ENCODE measurements at regions not wholly inside any gene's neighbourhood (a gene's known extent, or its start where the extent isn't known, plus 50 kb on each side); places are given as distances from the start of the nearest gene placed in this dataset.

GRCh38 chr7:67821116-67821515, 824.5 kb downstream of the TYW1 start:
- no peak overlapping the region for H2BK20ac ChIP-seq (ENCODE audit: low read depth, low read length)
- no peak overlapping the region for H2BK120ac ChIP-seq (ENCODE audit: low read depth, low read length)
- no peak overlapping the region for H2AK5ac ChIP-seq (ENCODE audit: low read depth, low read length)
- dilution Hi-C loops (cut with HindIII; ENCODE audit: low sequenced_read_pairs, unreplicated experiment), result no loop called here
- TF ChIP-seq MAFK (IDR thresholded peaks at IDR 0.05; ENCODE audit: low read depth, low read length) (no peak), POLR2A (IDR thresholded peaks at IDR 0.05; ENCODE audit: low read depth, low read length) (no peak), MXI1 (IDR thresholded peaks at IDR 0.05; ENCODE audit: borderline replicate concordance, low read depth, low read length) (no peak), RAD21 (IDR thresholded peaks at IDR 0.05; ENCODE audit: low read length) (no peak), MAZ (IDR thresholded peaks at IDR 0.05; ENCODE audit: borderline replicate concordance, low read depth, low read length) (no peak), CTCF (conservative IDR thresholded peaks at IDR 0.05; ENCODE audit: low read depth, low read length) (no peak), CEBPB (IDR thresholded peaks at IDR 0.05; ENCODE audit: low read depth, low read length) (no peak), BHLHE40 (IDR thresholded peaks at IDR 0.05; ENCODE audit: low read depth, low read length) (no peak), RCOR1 (IDR thresholded peaks at IDR 0.05; ENCODE audit: insufficient replicate concordance, low read length) (no peak), RFX5 (IDR thresholded peaks at IDR 0.05; ENCODE audit: low read depth, low read length) (no peak), SMC3 (IDR thresholded peaks at IDR 0.05; ENCODE audit: low read depth, low read length) (no peak), FOS (IDR thresholded peaks at IDR 0.05; ENCODE audit: low read depth, low read length) (no peak), CHD1 (IDR thresholded peaks at IDR 0.05; ENCODE audit: low read depth, low read length) (no peak), NFE2L2 (IDR thresholded peaks at IDR 0.05; ENCODE audit: low read depth, low read length) (no peak)
- TF ChIP-seq, protein P1, sequence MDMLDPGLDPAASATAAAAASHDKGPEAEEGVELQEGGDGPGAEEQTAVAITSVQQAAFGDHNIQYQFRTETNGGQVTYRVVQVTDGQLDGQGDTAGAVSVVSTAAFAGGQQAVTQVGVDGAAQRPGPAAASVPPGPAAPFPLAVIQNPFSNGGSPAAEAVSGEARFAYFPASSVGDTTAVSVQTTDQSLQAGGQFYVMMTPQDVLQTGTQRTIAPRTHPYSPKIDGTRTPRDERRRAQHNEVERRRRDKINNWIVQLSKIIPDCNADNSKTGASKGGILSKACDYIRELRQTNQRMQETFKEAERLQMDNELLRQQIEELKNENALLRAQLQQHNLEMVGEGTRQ (IDR thresholded peaks at IDR 0.05; ENCODE audit: low read depth, low read length), result no peak
- TF ChIP-seq, protein P2, sequence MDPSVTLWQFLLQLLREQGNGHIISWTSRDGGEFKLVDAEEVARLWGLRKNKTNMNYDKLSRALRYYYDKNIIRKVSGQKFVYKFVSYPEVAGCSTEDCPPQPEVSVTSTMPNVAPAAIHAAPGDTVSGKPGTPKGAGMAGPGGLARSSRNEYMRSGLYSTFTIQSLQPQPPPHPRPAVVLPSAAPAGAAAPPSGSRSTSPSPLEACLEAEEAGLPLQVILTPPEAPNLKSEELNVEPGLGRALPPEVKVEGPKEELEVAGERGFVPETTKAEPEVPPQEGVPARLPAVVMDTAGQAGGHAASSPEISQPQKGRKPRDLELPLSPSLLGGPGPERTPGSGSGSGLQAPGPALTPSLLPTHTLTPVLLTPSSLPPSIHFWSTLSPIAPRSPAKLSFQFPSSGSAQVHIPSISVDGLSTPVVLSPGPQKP (IDR thresholded peaks at IDR 0.05; ENCODE audit: borderline replicate concordance, low read depth, low read length), result no peak
- H2BK5ac ChIP-seq (ENCODE audit: low read depth, low read length, poor library complexity, severe bottlenecking), result no peak overlapping the region
- WGBS, 2 experiments (ENCODE audit: extremely low coverage in 2 of 2, insufficient read length in 1 of 2), result no CpG with 5 or more reads among the region's 7 CpGs
- peaks cover 14% of the 10 kb centered on the region for H3K9me3 ChIP-seq (ENCODE audit: control insufficient read depth, insufficient read depth, low read length)
- H3K4me1 ChIP-seq (ENCODE audit: control insufficient read depth, insufficient read depth, low read length), result no peaks in the 10 kb centered on the region
- H3K9ac ChIP-seq (ENCODE audit: low read depth, low read length), result no peak overlapping the region
- in situ Hi-C loops (cut with MboI; ENCODE audit: low sequenced_read_pairs), result no loop called here
- H4K20me1 ChIP-seq (ENCODE audit: insufficient read depth, low read length), result no peaks in the 10 kb centered on the region
- CTCF ChIA-PET, result no interaction called here
- DNase-seq (no peak), ATAC-seq (ENCODE audit: low read depth) (no peak)
- no peak overlapping the region for H3K4me2 ChIP-seq (ENCODE audit: low read depth, low read length)
- intact Hi-C loops (cut with micrococcal nuclease), result no loop called here
- no peaks in the 10 kb centered on the region for H3K79me1 ChIP-seq (ENCODE audit: low read depth in 1 of 2, low read length in 2 of 2)
- H4K8ac ChIP-seq (ENCODE audit: low read depth in 2 of 2, low read length in 2 of 2), result no peak overlapping the region
- H3K14ac ChIP-seq (replicated peaks; ENCODE audit: low read depth, low read length), result no peak overlapping the region
- H3K27ac ChIP-seq (ENCODE audit: insufficient read depth, low read length), result no peak overlapping the region
- POLR2A ChIA-PET (ENCODE audit: unreplicated experiment), result no interaction called here
- H4K91ac ChIP-seq (ENCODE audit: insufficient read depth, low read depth, low read length), result no peak overlapping the region
- no peak overlapping the region for H3K4ac ChIP-seq (ENCODE audit: low read depth, low read length)
- no peak overlapping the region for H2AK9ac ChIP-seq (replicated peaks; ENCODE audit: low read depth, low read length, poor library complexity)
- H3K23ac ChIP-seq (ENCODE audit: low read depth, low read length), result no peak overlapping the region
- no peak overlapping the region for H3K18ac ChIP-seq (ENCODE audit: low read depth, low read length)
- no peak overlapping the region for H2BK15ac ChIP-seq (ENCODE audit: low read depth, low read length)
- no peak overlapping the region for H4K5ac ChIP-seq (ENCODE audit: low read depth, low read length)
- no peaks in the 10 kb centered on the region for H3K27me3 ChIP-seq (ENCODE audit: control insufficient read depth, insufficient read depth, low read length)
- H2AFZ ChIP-seq (replicated peaks; ENCODE audit: low read length, poor library complexity), result no peak overlapping the region
- BruUV-seq (replicated peaks), result no TSS peak
- H3K9me1 ChIP-seq (ENCODE audit: insufficient read depth, low read length), result no peaks in the 10 kb centered on the region
- no peaks in the 10 kb centered on the region for H3K36me3 ChIP-seq (ENCODE audit: control insufficient read depth, insufficient read depth, low read length)
- no peak overlapping the region for H3K4me3 ChIP-seq (ENCODE audit: insufficient read depth, low read depth, low read length)
- H3K56ac ChIP-seq (ENCODE audit: extremely low read depth, insufficient read depth, low read length), result no peak overlapping the region

Data from IMR-90 (cell line).